H9 (cell line): ENCODE measurements at regions not wholly inside any gene's neighbourhood (a gene's known extent, or its start where the extent isn't known, plus 50 kb on each side); places are given as distances from the start of the nearest gene placed in this dataset.

Source experiments
- DNase-seq: peaks from one replicate; pipeline ENCODE4 v3.0.0-alpha.2; 2017
- H2AFZ ChIP-seq: one replicate; pipeline ENCODE4 v1.6.1; 2013; ENCODE audit warnings: mild to moderate bottlenecking, low read length, control low read depth, moderate library complexity
- H2AK5ac ChIP-seq: 2 replicates; pipeline ENCODE4 v1.6.1; 2013; ENCODE audit warnings: low read length, control low read depth, mixed read lengths; ENCODE audit not compliant: insufficient read length
- H2BK120ac ChIP-seq: one replicate; pipeline ENCODE4 v1.6.1; 2013; ENCODE audit warnings: low read depth, mild to moderate bottlenecking, low read length, control low read depth, inconsistent platforms; ENCODE audit not compliant: poor library complexity, severe bottlenecking
- H2BK12ac ChIP-seq: 2 replicates; pipeline ENCODE4 v1.6.1; 2013; ENCODE audit warnings: low read length, control low read depth, mixed read lengths, low read depth; ENCODE audit not compliant: insufficient read length
- H2BK15ac ChIP-seq: 2 replicates; pipeline ENCODE4 v1.6.1; 2013; ENCODE audit warnings: low read depth, low read length, control low read depth
- H2BK20ac ChIP-seq: one replicate; pipeline ENCODE4 v1.6.1; 2013; ENCODE audit warnings: low read depth, mild to moderate bottlenecking, low read length, control low read depth, inconsistent platforms; ENCODE audit not compliant: poor library complexity, severe bottlenecking
- H2BK5ac ChIP-seq: 2 replicates; pipeline ENCODE4 v1.6.1; 2013; ENCODE audit warnings: low read length, control low read depth, mixed read lengths; ENCODE audit not compliant: insufficient read length
- H3K14ac ChIP-seq: 2 replicates; pipeline ENCODE4 v1.6.1; 2013; ENCODE audit warnings: low read length, control low read depth; ENCODE audit not compliant: insufficient read depth
- H3K18ac ChIP-seq: 2 replicates; pipeline ENCODE4 v1.6.1; 2013; ENCODE audit warnings: low read depth, mild to moderate bottlenecking, mixed read lengths, low read length, control low read depth; ENCODE audit not compliant: insufficient read length
- H3K23ac ChIP-seq: 2 replicates; pipeline ENCODE4 v1.6.1; 2013; ENCODE audit warnings: low read length, control low read depth, mixed read lengths, low read depth; ENCODE audit not compliant: insufficient read length
- H3K23me2 ChIP-seq: 2 replicates; pipeline ENCODE4 v1.6.1; 2013; ENCODE audit warnings: low read depth, mild to moderate bottlenecking, mixed read lengths, low read length, control low read depth; ENCODE audit not compliant: insufficient read length, poor library complexity, severe bottlenecking
- H3K27ac ChIP-seq: 2 replicates; pipeline ENCODE4 v1.5.1; 2013; ENCODE audit warnings: low read length, control low read depth, mixed read lengths, low read depth; ENCODE audit not compliant: insufficient read length
- H3K27me3 ChIP-seq: 2 replicates; pipeline ENCODE4 v1.6.1; 2013; ENCODE audit warnings: low read length, control low read depth, inconsistent platforms; ENCODE audit not compliant: insufficient read depth
- H3K4ac ChIP-seq: 2 replicates; pipeline ENCODE4 v1.6.1; 2013; ENCODE audit warnings: low read depth, mild to moderate bottlenecking, control low read depth, inconsistent platforms, low read length, moderate library complexity
- H3K4me1 ChIP-seq: 2 replicates; pipeline ENCODE4 v1.6.1; 2013; ENCODE audit warnings: low read length, control low read depth, inconsistent platforms; ENCODE audit not compliant: insufficient read depth
- H3K4me2 ChIP-seq: 2 replicates; pipeline ENCODE4 v1.6.1; 2013; ENCODE audit warnings: low read length, control low read depth, mixed read lengths; ENCODE audit not compliant: insufficient read length, insufficient read depth
- H3K56ac ChIP-seq: 2 replicates; pipeline ENCODE4 v1.6.1; 2013; ENCODE audit warnings: low read depth, mild to moderate bottlenecking, mixed read lengths, low read length, control low read depth; ENCODE audit not compliant: insufficient read length
- H3K79me1 ChIP-seq: 2 replicates; pipeline ENCODE4 v1.6.1; 2013; ENCODE audit warnings: low read depth, mild to moderate bottlenecking, moderate library complexity, low read length, control low read depth, inconsistent platforms; ENCODE audit not compliant: insufficient read depth, poor library complexity, severe bottlenecking
- H3K79me2 ChIP-seq: 2 replicates; pipeline ENCODE4 v1.6.1; 2013; ENCODE audit warnings: low read length, control low read depth, inconsistent platforms; ENCODE audit not compliant: insufficient read depth
- H3K9ac ChIP-seq: 2 replicates; pipeline ENCODE4 v1.6.1; 2013; ENCODE audit warnings: low read length, control low read depth, mixed read lengths; ENCODE audit not compliant: insufficient read length; ENCODE audit errors: extremely low read depth
- H3K9me3 ChIP-seq: one replicate; pipeline ENCODE4 v1.6.1; 2013; ENCODE audit warnings: low read depth, low read length, inconsistent platforms; ENCODE audit not compliant: control insufficient read depth
- H3T11ph ChIP-seq: one replicate; pipeline ENCODE4 v1.6.1; 2013; ENCODE audit warnings: mild to moderate bottlenecking, low read length, control low read depth, inconsistent platforms
- H4K20me1 ChIP-seq: one replicate; pipeline ENCODE4 v1.6.1; 2013; ENCODE audit not compliant: control insufficient read depth, insufficient read length, insufficient read depth
- H4K5ac ChIP-seq: 2 replicates; pipeline ENCODE4 v1.6.1; 2013; ENCODE audit warnings: low read depth, mild to moderate bottlenecking, mixed read lengths, low read length, control low read depth; ENCODE audit not compliant: insufficient read length
- H4K8ac ChIP-seq: replicated peaks from 2 replicates; pipeline ENCODE4 v1.6.1; 2013; ENCODE audit warnings: low read length, control low read depth, mixed read lengths, low read depth; ENCODE audit not compliant: insufficient read length
- H4K91ac ChIP-seq: 2 replicates; pipeline ENCODE4 v1.6.1; 2013; ENCODE audit warnings: low read depth, mild to moderate bottlenecking, moderate library complexity, mixed read lengths, low read length, control low read depth; ENCODE audit not compliant: insufficient read length
- H3K27ac Mint-ChIP-seq, 3 experiments: 2 replicates in 2 of 3; 3 replicates in 1 of 3; pipeline ENCODE4 v1.8.0; 2020 to 2021; ENCODE audit warnings: mixed read lengths in 3 of 3, mild to moderate bottlenecking in 1 of 3, moderate library complexity in 1 of 3
- H3K27me3 Mint-ChIP-seq: 2 replicates; pipeline ENCODE4 v1.8.0; 2021; ENCODE audit warnings: low read depth, mild to moderate bottlenecking, moderate library complexity, mixed read lengths
- H3K36me3 Mint-ChIP-seq, 3 experiments: 2 replicates in 2 of 3; 3 replicates in 1 of 3; pipeline ENCODE4 v1.8.0; 2020 to 2021; ENCODE audit warnings: low read depth in 3 of 3, mixed read lengths in 3 of 3; ENCODE audit not compliant: insufficient read depth in 1 of 3
- H3K4me1 Mint-ChIP-seq, 2 experiments: 2 replicates each; pipeline ENCODE4 v1.8.0; 2020; ENCODE audit warnings: mixed read lengths in 2 of 2
- H3K4me3 Mint-ChIP-seq, 2 experiments: 2 replicates in 1 of 2; 3 replicates in 1 of 2; pipeline ENCODE4 v1.8.0; 2020 to 2021; ENCODE audit warnings: mild to moderate bottlenecking in 2 of 2, mixed read lengths in 2 of 2, moderate library complexity in 1 of 2
- H3K9me3 Mint-ChIP-seq, 2 experiments: 2 replicates in 1 of 2; 3 replicates in 1 of 2; pipeline ENCODE4 v1.8.0; 2020; ENCODE audit warnings: mild to moderate bottlenecking in 2 of 2, mixed read lengths in 2 of 2, moderate library complexity in 1 of 2
- WGBS: extraction: QIAGEN DNeasy Blood & Tissue Kit; methylation state at CpG from one replicate; pipeline ENCODE4 v1.1.7; 2013; ENCODE audit warnings: missing lambda C conversion rate, low lambda C conversion rate, mixed read lengths; ENCODE audit not compliant: insufficient read length; ENCODE audit errors: extremely low coverage; 5-methylcytosine and 5-hydroxymethylcytosine counted together
- TF ChIP-seq, protein P1 (sequence below): fragments of 200-600 bp; sonication (generic); conservative IDR thresholded peaks from 3 replicates; pipeline ENCODE4 v1.8.0; 2021; ENCODE audit warnings: antibody characterized with exemption, mild to moderate bottlenecking

GRCh38 chr16:82363026-82363816, 193.2 kb upstream of the MPHOSPH6 start:
- H3K56ac ChIP-seq, result no peak overlapping the region
- H4K5ac ChIP-seq, result no peak overlapping the region
- no peak overlapping the region for H3K4ac ChIP-seq
- H3K79me1 ChIP-seq, result no peaks in the 10 kb centered on the region
- H3K4me1 Mint-ChIP-seq, result peaks cover 5% of the 10 kb centered on the region in 2 experiments; a peak in 1 of 4 replicates
- H2BK20ac ChIP-seq, result no peak overlapping the region
- H3K4me1 ChIP-seq, result no peaks in the 10 kb centered on the region
- H3K9me3 ChIP-seq, result no peaks in the 10 kb centered on the region
- H3K14ac ChIP-seq, result no peak overlapping the region
- H3T11ph ChIP-seq, result no peak overlapping the region
- no peak overlapping the region for H4K91ac ChIP-seq
- no peak overlapping the region for H3K23ac ChIP-seq
- no peak overlapping the region for H3K4me2 ChIP-seq
- H3K27ac Mint-ChIP-seq, result no peak overlapping the region; a peak in 1 of 7 replicates
- H3K23me2 ChIP-seq, result no peaks in the 10 kb centered on the region
- H3K18ac ChIP-seq, result peak overlapping the region; percentile 7
- no peak overlapping the region for H2AFZ ChIP-seq
- H3K36me3 Mint-ChIP-seq, result no peaks in the 10 kb centered on the region; a peak in 1 of 7 replicates
- TF ChIP-seq, protein P1, sequence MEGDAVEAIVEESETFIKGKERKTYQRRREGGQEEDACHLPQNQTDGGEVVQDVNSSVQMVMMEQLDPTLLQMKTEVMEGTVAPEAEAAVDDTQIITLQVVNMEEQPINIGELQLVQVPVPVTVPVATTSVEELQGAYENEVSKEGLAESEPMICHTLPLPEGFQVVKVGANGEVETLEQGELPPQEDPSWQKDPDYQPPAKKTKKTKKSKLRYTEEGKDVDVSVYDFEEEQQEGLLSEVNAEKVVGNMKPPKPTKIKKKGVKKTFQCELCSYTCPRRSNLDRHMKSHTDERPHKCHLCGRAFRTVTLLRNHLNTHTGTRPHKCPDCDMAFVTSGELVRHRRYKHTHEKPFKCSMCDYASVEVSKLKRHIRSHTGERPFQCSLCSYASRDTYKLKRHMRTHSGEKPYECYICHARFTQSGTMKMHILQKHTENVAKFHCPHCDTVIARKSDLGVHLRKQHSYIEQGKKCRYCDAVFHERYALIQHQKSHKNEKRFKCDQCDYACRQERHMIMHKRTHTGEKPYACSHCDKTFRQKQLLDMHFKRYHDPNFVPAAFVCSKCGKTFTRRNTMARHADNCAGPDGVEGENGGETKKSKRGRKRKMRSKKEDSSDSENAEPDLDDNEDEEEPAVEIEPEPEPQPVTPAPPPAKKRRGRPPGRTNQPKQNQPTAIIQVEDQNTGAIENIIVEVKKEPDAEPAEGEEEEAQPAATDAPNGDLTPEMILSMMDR, result no peak
- no peak overlapping the region for H3K4me3 Mint-ChIP-seq
- H4K20me1 ChIP-seq, result no peaks in the 10 kb centered on the region
- no peak overlapping the region for H2BK12ac ChIP-seq
- H2BK120ac ChIP-seq, result no peak overlapping the region
- H2AK5ac ChIP-seq, result no peak overlapping the region
- H2BK15ac ChIP-seq, result no peak overlapping the region
- H3K79me2 ChIP-seq, result no peaks in the 10 kb centered on the region
- no peak for DNase-seq
- no peak overlapping the region for H3K27ac ChIP-seq
- no peaks in the 10 kb centered on the region for H3K27me3 ChIP-seq
- WGBS, result no CpG with 5 or more reads among the region's 11 CpGs
- no peak overlapping the region for H2BK5ac ChIP-seq
- H3K9ac ChIP-seq, result no peak overlapping the region
- H3K9me3 Mint-ChIP-seq, result no peaks in the 10 kb centered on the region; a peak in 3 of 5 replicates
- peaks cover 7% of the 10 kb centered on the region; the same call in 1 of the 2 replicates for H3K27me3 Mint-ChIP-seq
- no peak overlapping the region for H4K8ac ChIP-seq
